ENCODE measurements at regions not wholly inside any gene's neighbourhood (a gene's known extent, or its start where the extent isn't known, plus 50 kb on each side); places are given as distances from the start of the nearest gene placed in this dataset.

DNA sequence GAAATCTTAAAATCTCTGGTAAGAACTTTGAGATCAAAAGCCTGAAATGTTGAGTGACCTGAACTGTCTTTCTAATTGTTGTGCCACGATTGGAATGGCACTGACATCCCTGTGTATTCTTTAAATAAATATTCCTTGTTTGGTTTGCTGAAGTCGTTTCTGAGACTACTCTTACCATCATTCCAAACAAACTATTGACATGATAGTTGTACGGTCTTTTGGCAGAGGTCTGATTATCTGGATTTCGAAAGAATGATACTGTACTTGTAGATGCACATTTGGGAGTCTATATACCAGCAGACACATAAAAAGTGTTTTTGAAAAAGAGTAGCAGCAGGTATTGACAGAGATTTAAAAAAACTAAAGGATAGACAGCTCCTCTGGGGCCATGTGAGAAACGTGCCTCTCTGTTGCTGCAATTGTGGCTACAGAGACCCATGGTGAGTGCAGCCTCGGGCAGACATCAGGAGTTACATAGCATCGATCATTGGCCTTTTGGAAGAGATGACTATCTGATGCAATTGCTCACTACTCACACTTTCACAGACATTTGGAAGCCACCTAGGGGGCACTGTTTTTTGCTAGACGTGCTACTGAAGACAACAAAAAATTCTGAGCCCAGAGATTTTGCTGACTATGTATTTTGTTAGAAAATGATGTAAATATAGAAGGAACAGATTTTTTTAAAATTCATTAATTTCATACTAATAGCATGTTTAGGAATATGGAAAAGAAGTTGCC, 464.5 kb downstream of the KCNT2 start:
- TF ChIP-seq, protein P1, sequence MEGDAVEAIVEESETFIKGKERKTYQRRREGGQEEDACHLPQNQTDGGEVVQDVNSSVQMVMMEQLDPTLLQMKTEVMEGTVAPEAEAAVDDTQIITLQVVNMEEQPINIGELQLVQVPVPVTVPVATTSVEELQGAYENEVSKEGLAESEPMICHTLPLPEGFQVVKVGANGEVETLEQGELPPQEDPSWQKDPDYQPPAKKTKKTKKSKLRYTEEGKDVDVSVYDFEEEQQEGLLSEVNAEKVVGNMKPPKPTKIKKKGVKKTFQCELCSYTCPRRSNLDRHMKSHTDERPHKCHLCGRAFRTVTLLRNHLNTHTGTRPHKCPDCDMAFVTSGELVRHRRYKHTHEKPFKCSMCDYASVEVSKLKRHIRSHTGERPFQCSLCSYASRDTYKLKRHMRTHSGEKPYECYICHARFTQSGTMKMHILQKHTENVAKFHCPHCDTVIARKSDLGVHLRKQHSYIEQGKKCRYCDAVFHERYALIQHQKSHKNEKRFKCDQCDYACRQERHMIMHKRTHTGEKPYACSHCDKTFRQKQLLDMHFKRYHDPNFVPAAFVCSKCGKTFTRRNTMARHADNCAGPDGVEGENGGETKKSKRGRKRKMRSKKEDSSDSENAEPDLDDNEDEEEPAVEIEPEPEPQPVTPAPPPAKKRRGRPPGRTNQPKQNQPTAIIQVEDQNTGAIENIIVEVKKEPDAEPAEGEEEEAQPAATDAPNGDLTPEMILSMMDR (IDR thresholded peaks at IDR 0.05; ENCODE audit: extremely low read depth in 1 of 2, insufficient read depth in 1 of 2, low read depth in 1 of 2, low read length in 2 of 2), result no peak
- TF ChIP-seq EZH2 (IDR thresholded peaks at IDR 0.05; ENCODE audit: borderline replicate concordance, low read depth, low read length, severe bottlenecking) (no peak), POLR2AphosphoS5 (IDR thresholded peaks at IDR 0.05; ENCODE audit: insufficient read depth, low read depth, low read length) (no peak), POLR2A (IDR thresholded peaks at IDR 0.05; ENCODE audit: low read depth, low read length) (no peak)
